Astrocyte (in vitro differentiated cells and primary cell): ENCODE measurements at regions not wholly inside any gene's neighbourhood (a gene's known extent, or its start where the extent isn't known, plus 50 kb on each side); places are given as distances from the start of the nearest gene placed in this dataset.

Experiments
- DNase-seq: peaks from one replicate; pipeline ENCODE4 v3.0.0-alpha.2; 2010; ENCODE audit warnings: low read depth
- FAIRE-seq: peaks from 2 replicates; lab custom pipeline; 2011; peaks lifted over from hg19 to GRCh38; lab: Jason Lieb, UNC
- H2AFZ ChIP-seq: 2 replicates; pipeline ENCODE4 v1.6.0; 2012; ENCODE audit warnings: low read depth, low read length, inconsistent platforms
- H3K27ac ChIP-seq: 2 replicates; pipeline ENCODE4 v1.5.1; 2011; ENCODE audit warnings: low read depth, low read length, inconsistent platforms
- H3K27me3 ChIP-seq: 2 replicates; pipeline ENCODE4 v1.6.0; 2011; ENCODE audit warnings: low read length, inconsistent platforms; ENCODE audit not compliant: insufficient read depth
- H3K36me3 ChIP-seq: 2 replicates; pipeline ENCODE4 v1.5.1; 2011; ENCODE audit warnings: low read length, inconsistent platforms; ENCODE audit not compliant: insufficient read depth
- H3K4me1 ChIP-seq: 2 replicates; pipeline ENCODE4 v1.5.1; 2011; ENCODE audit warnings: low read length, inconsistent platforms; ENCODE audit not compliant: insufficient read depth
- H3K4me2 ChIP-seq: 2 replicates; pipeline ENCODE4 v1.6.0; 2012; ENCODE audit warnings: low read length, inconsistent platforms
- H3K4me3 ChIP-seq: 2 replicates; pipeline ENCODE4 v1.5.1; 2011; ENCODE audit warnings: low read depth, mild to moderate bottlenecking, low read length, inconsistent platforms; ENCODE audit not compliant: insufficient read depth
- H3K79me2 ChIP-seq: 2 replicates; pipeline ENCODE4 v1.6.0; 2012; ENCODE audit warnings: mild to moderate bottlenecking, low read length, inconsistent platforms; ENCODE audit not compliant: insufficient read depth
- H3K9ac ChIP-seq: 2 replicates; pipeline ENCODE4 v1.6.0; 2012; ENCODE audit warnings: mild to moderate bottlenecking, low read length, inconsistent platforms
- H3K9me3 ChIP-seq: 2 replicates; pipeline ENCODE4 v1.5.1; 2012; ENCODE audit warnings: low read depth, mild to moderate bottlenecking, low read length, inconsistent platforms; ENCODE audit not compliant: insufficient read depth
- H4K20me1 ChIP-seq: 2 replicates; pipeline ENCODE4 v1.6.0; 2012; ENCODE audit warnings: low read length, inconsistent platforms; ENCODE audit not compliant: insufficient read depth
- H3K27ac Mint-ChIP-seq: one replicate; pipeline ENCODE4 v1.8.0; 2021; ENCODE audit warnings: mild to moderate bottlenecking, mixed read lengths; ENCODE audit not compliant: unreplicated experiment
- H3K27me3 Mint-ChIP-seq: one replicate; pipeline ENCODE4 v1.8.0; 2021; ENCODE audit warnings: low read depth, mixed read lengths; ENCODE audit not compliant: unreplicated experiment
- H3K36me3 Mint-ChIP-seq: one replicate; pipeline ENCODE4 v1.8.0; 2021; ENCODE audit warnings: low read depth, mixed read lengths; ENCODE audit not compliant: unreplicated experiment
- H3K4me1 Mint-ChIP-seq: one replicate; pipeline ENCODE4 v1.8.0; 2021; ENCODE audit warnings: low read depth, mixed read lengths; ENCODE audit not compliant: unreplicated experiment
- H3K4me3 Mint-ChIP-seq: one replicate; pipeline ENCODE4 v1.8.0; 2021; ENCODE audit warnings: mild to moderate bottlenecking, moderate library complexity, mixed read lengths; ENCODE audit not compliant: unreplicated experiment
- H3K9me3 Mint-ChIP-seq: one replicate; pipeline ENCODE4 v1.8.0; 2021; ENCODE audit warnings: mild to moderate bottlenecking, mixed read lengths; ENCODE audit not compliant: unreplicated experiment
- EZH2 ChIP-seq: IDR thresholded peaks from 2 replicates; pipeline ENCODE4 v1.6.1; 2012; ENCODE audit warnings: mild to moderate bottlenecking, low read length, inconsistent platforms; ENCODE audit not compliant: insufficient read depth
- TF ChIP-seq, protein P1 (sequence below): IDR thresholded peaks from 2 replicates; pipeline ENCODE4 v1.5.1; 2011; ENCODE audit warnings: low read depth, mild to moderate bottlenecking, inconsistent platforms, low read length, moderate library complexity; ENCODE audit not compliant: insufficient read depth

GRCh38 chr6:16950825-16951495, 150.9 kb upstream of the STMND1 start:
- Histone ChIP-seq H3K4me3 (no peak overlapping the region), H3K9me3 (no peaks in the 10 kb centered on the region), H2AFZ (no peak overlapping the region), H3K4me2 (no peak overlapping the region), H3K27me3 (no peaks in the 10 kb centered on the region), H3K9ac (no peak overlapping the region), H3K27ac (no peak overlapping the region), H3K36me3 (no peaks in the 10 kb centered on the region), H3K79me2 (no peaks in the 10 kb centered on the region), H3K4me1 (peaks cover 13% of the 10 kb centered on the region), H4K20me1 (no peaks in the 10 kb centered on the region)
- DNase-seq (peak; percentile 54), FAIRE-seq (no peak)
- Mint-ChIP-seq H3K27me3 (no peaks in the 10 kb centered on the region), H3K27ac (no peak overlapping the region), H3K4me1 (peaks cover 18% of the 10 kb centered on the region), H3K9me3 (no peaks in the 10 kb centered on the region), H3K4me3 (no peak overlapping the region), H3K36me3 (no peaks in the 10 kb centered on the region)
- TF ChIP-seq, protein P1, sequence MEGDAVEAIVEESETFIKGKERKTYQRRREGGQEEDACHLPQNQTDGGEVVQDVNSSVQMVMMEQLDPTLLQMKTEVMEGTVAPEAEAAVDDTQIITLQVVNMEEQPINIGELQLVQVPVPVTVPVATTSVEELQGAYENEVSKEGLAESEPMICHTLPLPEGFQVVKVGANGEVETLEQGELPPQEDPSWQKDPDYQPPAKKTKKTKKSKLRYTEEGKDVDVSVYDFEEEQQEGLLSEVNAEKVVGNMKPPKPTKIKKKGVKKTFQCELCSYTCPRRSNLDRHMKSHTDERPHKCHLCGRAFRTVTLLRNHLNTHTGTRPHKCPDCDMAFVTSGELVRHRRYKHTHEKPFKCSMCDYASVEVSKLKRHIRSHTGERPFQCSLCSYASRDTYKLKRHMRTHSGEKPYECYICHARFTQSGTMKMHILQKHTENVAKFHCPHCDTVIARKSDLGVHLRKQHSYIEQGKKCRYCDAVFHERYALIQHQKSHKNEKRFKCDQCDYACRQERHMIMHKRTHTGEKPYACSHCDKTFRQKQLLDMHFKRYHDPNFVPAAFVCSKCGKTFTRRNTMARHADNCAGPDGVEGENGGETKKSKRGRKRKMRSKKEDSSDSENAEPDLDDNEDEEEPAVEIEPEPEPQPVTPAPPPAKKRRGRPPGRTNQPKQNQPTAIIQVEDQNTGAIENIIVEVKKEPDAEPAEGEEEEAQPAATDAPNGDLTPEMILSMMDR: no peak
- no peak for TF ChIP-seq EZH2

GRCh38 chr6:16950302-16950701, 151.5 kb upstream of the STMND1 start:
- Mint-ChIP-seq H3K4me1 (peaks cover 18% of the 10 kb centered on the region), H3K27ac (no peak overlapping the region), H3K27me3 (no peaks in the 10 kb centered on the region), H3K36me3 (no peaks in the 10 kb centered on the region), H3K4me3 (no peak overlapping the region), H3K9me3 (no peaks in the 10 kb centered on the region)
- H3K27ac ChIP-seq: no peak overlapping the region
- FAIRE-seq: no peak
- H3K4me2 ChIP-seq: no peak overlapping the region
- peaks cover 13% of the 10 kb centered on the region for H3K4me1 ChIP-seq
- TF ChIP-seq EZH2: no peak
- TF ChIP-seq, protein P1: no peak
- DNase-seq: peak; percentile 23
- H4K20me1 ChIP-seq: no peaks in the 10 kb centered on the region
- H3K4me3 ChIP-seq: no peak overlapping the region
- H3K36me3 ChIP-seq: no peaks in the 10 kb centered on the region
- no peaks in the 10 kb centered on the region for H3K9me3 ChIP-seq
- no peak overlapping the region for H2AFZ ChIP-seq
- H3K9ac ChIP-seq: no peak overlapping the region
- H3K79me2 ChIP-seq: no peaks in the 10 kb centered on the region
- H3K27me3 ChIP-seq: no peaks in the 10 kb centered on the region

- Histone ChIP-seq H3K36me3 (no peaks in the 10 kb centered on the region), H3K27me3 (no peaks in the 10 kb centered on the region), H3K4me1 (peaks cover 13% of the 10 kb centered on the region), H3K4me3 (no peak overlapping the region), H3K4me2 (no peak overlapping the region), H3K27ac (no peak overlapping the region), H3K9ac (no peak overlapping the region), H2AFZ (no peak overlapping the region), H3K79me2 (no peaks in the 10 kb centered on the region), H4K20me1 (no peaks in the 10 kb centered on the region), H3K9me3 (no peaks in the 10 kb centered on the region)
- peak; percentile 70 for DNase-seq
- TF ChIP-seq EZH2: no peak
- TF ChIP-seq, protein P1: no peak
- no peak overlapping the region for H3K4me3 Mint-ChIP-seq
- peak; percentile 76 for FAIRE-seq
- no peaks in the 10 kb centered on the region for H3K27me3 Mint-ChIP-seq
- H3K27ac Mint-ChIP-seq: no peak overlapping the region
- no peaks in the 10 kb centered on the region for H3K9me3 Mint-ChIP-seq
- H3K4me1 Mint-ChIP-seq: peaks cover 18% of the 10 kb centered on the region
- H3K36me3 Mint-ChIP-seq: no peaks in the 10 kb centered on the region
Measured at GRCh38 chr6:16949716-16950115, 152.1 kb upstream of the STMND1 start.
